ENCODE measurements at regions not wholly inside any gene's neighbourhood (a gene's known extent, or its start where the extent isn't known, plus 50 kb on each side); places are given as distances from the start of the nearest gene placed in this dataset.

- H3K4me3 Mint-ChIP-seq, result no peak overlapping the region
- Histone ChIP-seq H3K27me3 (ENCODE audit: insufficient read depth, low read length) (no peaks in the 10 kb centered on the region), H3T11ph (ENCODE audit: low read length) (no peak overlapping the region), H3K4ac (ENCODE audit: low read depth, low read length) (no peak overlapping the region), H2BK12ac (ENCODE audit: insufficient read length, low read depth, low read length) (no peak overlapping the region), H3K56ac (ENCODE audit: insufficient read length, low read depth, low read length) (no peak overlapping the region), H3K14ac (ENCODE audit: insufficient read depth, low read length) (no peak overlapping the region), H2AFZ (ENCODE audit: low read length) (no peak overlapping the region), H3K79me2 (ENCODE audit: insufficient read depth, low read length) (no peaks in the 10 kb centered on the region), H3K23ac (ENCODE audit: insufficient read length, low read depth, low read length) (no peak overlapping the region), H2BK5ac (ENCODE audit: insufficient read length, low read length) (no peak overlapping the region), H2BK15ac (ENCODE audit: low read depth, low read length) (no peak overlapping the region), H3K27ac (ENCODE audit: insufficient read length, low read depth, low read length) (no peak overlapping the region), H2BK20ac (ENCODE audit: low read depth, low read length, poor library complexity, severe bottlenecking) (no peak overlapping the region), H2BK120ac (ENCODE audit: low read depth, low read length, poor library complexity, severe bottlenecking) (no peak overlapping the region), H4K5ac (ENCODE audit: insufficient read length, low read depth, low read length) (no peak overlapping the region), H4K8ac (replicated peaks; ENCODE audit: insufficient read length, low read depth, low read length) (no peak overlapping the region), H4K20me1 (ENCODE audit: control insufficient read depth, insufficient read depth, insufficient read length) (no peaks in the 10 kb centered on the region), H3K79me1 (ENCODE audit: insufficient read depth, low read depth, low read length, poor library complexity, severe bottlenecking) (no peaks in the 10 kb centered on the region), H3K4me1 (ENCODE audit: insufficient read depth, low read length) (no peaks in the 10 kb centered on the region), H2AK5ac (ENCODE audit: insufficient read length, low read length) (no peak overlapping the region), H3K9ac (ENCODE audit: extremely low read depth, insufficient read length, low read length) (no peak overlapping the region), H3K4me2 (ENCODE audit: insufficient read depth, insufficient read length, low read length) (no peak overlapping the region), H3K9me3 (ENCODE audit: control insufficient read depth, low read depth, low read length) (no peaks in the 10 kb centered on the region), H4K91ac (ENCODE audit: insufficient read length, low read depth, low read length) (no peak overlapping the region), H3K23me2 (ENCODE audit: insufficient read length, low read depth, low read length, poor library complexity, severe bottlenecking) (no peaks in the 10 kb centered on the region), H3K18ac (ENCODE audit: insufficient read length, low read depth, low read length) (no peak overlapping the region)
- H3K9me3 Mint-ChIP-seq, result peaks cover 0 to 3% of the 10 kb centered on the region in 2 experiments; a peak in 2 of 5 replicates
- WGBS (ENCODE audit: extremely low coverage, insufficient read length, low lambda C conversion rate), result no CpG with 5 or more reads among the region's 2 CpGs
- H3K36me3 Mint-ChIP-seq (ENCODE audit: insufficient read depth in 1 of 3, low read depth in 3 of 3), result no peaks in the 10 kb centered on the region
- TF ChIP-seq CTCF (conservative IDR thresholded peaks at IDR 0.05), result no peak
- H3K4me1 Mint-ChIP-seq, result peaks cover 4 to 7% of the 10 kb centered on the region in 2 experiments
- DNase-seq, result no peak
- no peak overlapping the region for H3K27ac Mint-ChIP-seq
- no peaks in the 10 kb centered on the region; the same call in 1 of the 2 replicates for H3K27me3 Mint-ChIP-seq (ENCODE audit: low read depth)
Measured at GRCh38 chr6:85068221-85068620, 303.8 kb upstream of the TBX18 start.

Measured in H9 (cell line).